PC-3 (cell line): ENCODE measurements at regions not wholly inside any gene's neighbourhood (a gene's known extent, or its start where the extent isn't known, plus 50 kb on each side); places are given as distances from the start of the nearest gene placed in this dataset.
A peak's percentile ranks its signal among the peaks of the same experiment; 100 is the strongest.

Source experiments
- ATAC-seq: fragments of 200-7000 bp; cut with Tn5 transposase; 2 replicates; pipeline ENCODE4 v1.9.1; 2020; ENCODE audit warnings: mild to moderate bottlenecking, moderate library complexity
- BruUV-seq: library from RNA; stranded (reverse); fragments of 400-500 nt; replicated peaks from 2 replicates; lab custom pipeline; 2021; lab: Mats Ljungman, UMichigan
- CTCF ChIA-PET: fragments of 300-600 bp; sonication (Branson Sonifier 250); formaldehyde crosslinking; loops from one replicate; lab custom pipeline; 2022; ENCODE audit warnings: antibody characterized with exemption; lab: Charles Lee
- POLR2A ChIA-PET: fragments of 300-600 bp; sonication (Branson Sonifier 250); formaldehyde crosslinking; loops from one replicate; lab custom pipeline; 2022; ENCODE audit warnings: antibody characterized with exemption; ENCODE audit not compliant: unreplicated experiment; lab: Charles Lee
- DNase-seq: peaks from one replicate; pipeline ENCODE4 v3.0.0-alpha.2; 2015
- H2AFZ ChIP-seq: fragments of 300-600 bp; sonication (generic); 2 replicates; pipeline ENCODE4 v1.6.0; 2016; ENCODE audit warnings: antibody characterized with exemption, low read length
- H3F3A ChIP-seq: fragments of 300-600 bp; sonication (generic); one replicate; pipeline ENCODE4 v1.6.0; 2017; ENCODE audit warnings: antibody characterized with exemption, low read length, control low read depth, mild to moderate bottlenecking; ENCODE audit not compliant: unreplicated experiment
- H3K27ac ChIP-seq: fragments of 300-600 bp; sonication (generic); 2 replicates; pipeline ENCODE4 v1.5.1; 2016; ENCODE audit warnings: mild to moderate bottlenecking, low read length
- H3K27me3 ChIP-seq: fragments of 300-600 bp; sonication (generic); 2 replicates; pipeline ENCODE4 v1.6.1; 2016; ENCODE audit warnings: low read length, mixed read lengths
- H3K36me3 ChIP-seq: fragments of 300-600 bp; sonication (generic); 2 replicates; pipeline ENCODE4 v1.6.1; 2016; ENCODE audit warnings: low read depth, mixed run types, low read length, mixed read lengths
- H3K4me1 ChIP-seq: fragments of 300-600 bp; sonication (generic); 2 replicates; pipeline ENCODE4 v1.5.1; 2016; ENCODE audit warnings: low read length; ENCODE audit not compliant: insufficient read depth
- H3K4me2 ChIP-seq: fragments of 300-600 bp; sonication (generic); 2 replicates; pipeline ENCODE4 v1.6.0; 2016; ENCODE audit warnings: low read length
- H3K4me3 ChIP-seq: fragments of 300-600 bp; sonication (generic); 2 replicates; pipeline ENCODE4 v1.5.1; 2016; ENCODE audit warnings: mild to moderate bottlenecking, low read length, mixed read lengths
- H3K79me2 ChIP-seq: fragments of 300-600 bp; sonication (generic); 2 replicates; pipeline ENCODE4 v1.6.1; 2017; ENCODE audit warnings: low read length, mixed read lengths
- H3K9ac ChIP-seq: fragments of 300-600 bp; sonication (generic); 2 replicates; pipeline ENCODE4 v1.6.0; 2016; ENCODE audit warnings: mild to moderate bottlenecking, low read length
- H3K9me2 ChIP-seq: fragments of 300-600 bp; sonication (generic); replicated peaks from 2 replicates; pipeline ENCODE4 v1.6.1; 2016; ENCODE audit warnings: mixed run types, low read length, mixed read lengths
- H3K9me3 ChIP-seq: fragments of 300-600 bp; sonication (generic); 2 replicates; pipeline ENCODE4 v1.6.1; 2016; ENCODE audit warnings: low read length, mixed read lengths
- H4K20me1 ChIP-seq: fragments of 300-600 bp; sonication (generic); 2 replicates; pipeline ENCODE4 v1.6.1; 2016; ENCODE audit warnings: low read length, mixed read lengths
- EZH2 ChIP-seq: fragments of 300-600 bp; sonication (generic); IDR thresholded peaks from one replicate; pipeline ENCODE4 v1.6.1; 2017; ENCODE audit warnings: antibody characterized with exemption, mild to moderate bottlenecking, low read length; ENCODE audit not compliant: unreplicated experiment
- EZH2phosphoT487 ChIP-seq: fragments of 300-600 bp; sonication (generic); IDR thresholded peaks from 2 replicates; pipeline ENCODE4 v1.6.1; 2018; ENCODE audit warnings: mild to moderate bottlenecking, antibody characterized with exemption, low read length, borderline replicate concordance
- intact Hi-C: fragments of 100-400 bp; cut with micrococcal nuclease; formaldehyde crosslinking; loops from 2 replicates; pipeline ENCODE4 v1.9.0; 2023
- TF ChIP-seq, protein P1 (sequence below): fragments of 300-600 bp; sonication (generic); conservative IDR thresholded peaks from 2 replicates; pipeline ENCODE4 v1.5.1; 2017; ENCODE audit warnings: antibody characterized with exemption, low read depth, mild to moderate bottlenecking, low read length

DNA sequence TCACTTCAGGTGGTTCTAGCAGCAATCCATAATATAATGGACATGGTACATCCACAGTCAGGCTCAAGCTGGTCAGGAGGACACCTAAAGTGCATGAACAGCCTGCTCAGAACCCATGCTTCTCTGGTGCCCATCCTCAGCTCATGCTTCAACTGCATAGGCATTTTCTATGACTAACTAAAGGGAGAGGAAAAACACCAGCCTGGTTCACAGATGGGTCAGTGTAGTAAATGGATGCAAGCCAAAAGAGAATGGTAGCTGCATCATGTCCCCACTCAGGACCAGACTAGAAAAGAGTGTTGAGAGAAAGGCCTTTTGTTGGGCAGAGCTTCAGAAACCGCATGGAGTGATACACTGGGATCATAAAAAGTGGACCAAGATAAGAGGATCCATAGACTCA is 556.6 kb downstream of the TLE1 start:
- POLR2A ChIA-PET, result no interaction called here
- no peak for ATAC-seq

DNA sequence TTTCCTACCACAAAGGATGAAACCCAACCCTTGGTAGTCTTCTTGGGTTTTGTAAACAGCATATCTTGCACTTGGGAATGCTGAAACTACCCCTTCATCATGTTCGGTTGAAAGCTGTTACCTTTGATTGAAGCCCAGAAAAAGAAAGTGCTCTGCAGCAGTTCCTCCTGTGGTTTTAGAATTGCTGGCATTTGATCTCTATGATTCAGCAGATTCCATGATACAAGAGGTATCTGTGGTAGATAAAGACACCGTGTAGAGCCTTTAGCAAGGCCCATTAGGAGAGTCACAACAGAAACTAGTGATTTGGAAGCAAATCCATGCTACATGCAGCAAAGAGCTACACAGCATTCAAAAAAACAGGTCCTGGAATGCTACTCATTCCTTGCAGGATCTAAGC is 557.0 kb downstream of the TLE1 start:
- CTCF ChIA-PET, result no interaction called here
- POLR2A ChIA-PET, result no interaction called here
- H3K36me3 ChIP-seq, result no peaks in the 10 kb centered on the region
- H3F3A ChIP-seq, result no peaks in the 10 kb centered on the region
- no peaks in the 10 kb centered on the region for H4K20me1 ChIP-seq
- no peaks in the 10 kb centered on the region for H3K79me2 ChIP-seq
- H3K4me1 ChIP-seq, result peaks cover 7% of the 10 kb centered on the region; the same call in 1 of the 2 replicates
- no peaks in the 10 kb centered on the region for H3K9me2 ChIP-seq
- ATAC-seq, result no peak
- DNase-seq, result peak; percentile 38
- H3K4me2 ChIP-seq, result no peak overlapping the region
- no peak overlapping the region for H3K9ac ChIP-seq
- H3K27me3 ChIP-seq, result no peaks in the 10 kb centered on the region
- TF ChIP-seq, protein P1, sequence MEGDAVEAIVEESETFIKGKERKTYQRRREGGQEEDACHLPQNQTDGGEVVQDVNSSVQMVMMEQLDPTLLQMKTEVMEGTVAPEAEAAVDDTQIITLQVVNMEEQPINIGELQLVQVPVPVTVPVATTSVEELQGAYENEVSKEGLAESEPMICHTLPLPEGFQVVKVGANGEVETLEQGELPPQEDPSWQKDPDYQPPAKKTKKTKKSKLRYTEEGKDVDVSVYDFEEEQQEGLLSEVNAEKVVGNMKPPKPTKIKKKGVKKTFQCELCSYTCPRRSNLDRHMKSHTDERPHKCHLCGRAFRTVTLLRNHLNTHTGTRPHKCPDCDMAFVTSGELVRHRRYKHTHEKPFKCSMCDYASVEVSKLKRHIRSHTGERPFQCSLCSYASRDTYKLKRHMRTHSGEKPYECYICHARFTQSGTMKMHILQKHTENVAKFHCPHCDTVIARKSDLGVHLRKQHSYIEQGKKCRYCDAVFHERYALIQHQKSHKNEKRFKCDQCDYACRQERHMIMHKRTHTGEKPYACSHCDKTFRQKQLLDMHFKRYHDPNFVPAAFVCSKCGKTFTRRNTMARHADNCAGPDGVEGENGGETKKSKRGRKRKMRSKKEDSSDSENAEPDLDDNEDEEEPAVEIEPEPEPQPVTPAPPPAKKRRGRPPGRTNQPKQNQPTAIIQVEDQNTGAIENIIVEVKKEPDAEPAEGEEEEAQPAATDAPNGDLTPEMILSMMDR, result no peak
- TF ChIP-seq EZH2 (no peak), EZH2phosphoT487 (no peak)
- no peak overlapping the region for H3K4me3 ChIP-seq
- H3K27ac ChIP-seq, result no peak overlapping the region
- BruUV-seq, result no TSS peak
- intact Hi-C loops, result no loop called here
- H3K9me3 ChIP-seq, result no peaks in the 10 kb centered on the region
- no peak overlapping the region for H2AFZ ChIP-seq

More for the DNA sequence above, 556.6 kb downstream of the TLE1 start:
- CTCF ChIA-PET, result no interaction called here
- Histone ChIP-seq H2AFZ (no peak overlapping the region), H3F3A (no peaks in the 10 kb centered on the region), H3K9me2 (no peaks in the 10 kb centered on the region), H3K79me2 (no peaks in the 10 kb centered on the region), H3K9me3 (no peaks in the 10 kb centered on the region), H3K36me3 (no peaks in the 10 kb centered on the region), H4K20me1 (no peaks in the 10 kb centered on the region), H3K4me3 (no peak overlapping the region), H3K27ac (no peak overlapping the region), H3K27me3 (no peaks in the 10 kb centered on the region), H3K4me1 (peaks cover 7% of the 10 kb centered on the region; the same call in 1 of the 2 replicates), H3K9ac (no peak overlapping the region), H3K4me2 (no peak overlapping the region)
- TF ChIP-seq EZH2phosphoT487 (no peak), EZH2 (no peak)
- TF ChIP-seq, protein P1, result no peak
- BruUV-seq, result no TSS peak
- intact Hi-C loops, result no loop called here
- no peak for DNase-seq

DNA sequence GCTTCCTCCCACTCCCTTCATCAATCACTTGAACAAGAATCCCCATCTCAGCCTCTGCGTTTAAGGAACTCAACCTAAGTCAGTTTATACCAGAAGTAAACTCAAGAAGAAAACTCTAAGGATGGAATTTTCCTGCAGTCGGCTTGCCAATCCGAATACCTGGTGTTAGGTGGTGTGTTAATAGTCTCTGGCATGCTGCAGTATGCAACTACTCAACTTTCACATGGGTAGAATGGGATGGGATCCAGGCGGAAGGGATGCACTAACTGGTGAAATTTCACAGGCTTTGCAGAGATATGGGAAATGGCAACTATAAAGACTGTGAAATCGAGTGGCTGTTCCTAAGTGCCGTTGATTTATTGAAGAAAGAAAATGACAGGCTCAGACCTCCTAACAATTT is 560.6 kb downstream of the TLE1 start:
- H3K79me2 ChIP-seq, result no peaks in the 10 kb centered on the region
- TF ChIP-seq, protein P1, result no peak
- TF ChIP-seq EZH2phosphoT487 (no peak), EZH2 (no peak)
- BruUV-seq, result no TSS peak
- ChIA-PET POLR2A (no interaction called here), CTCF (no interaction called here)
- H3K9me2 ChIP-seq, result no peaks in the 10 kb centered on the region
- DNase-seq, result no peak
- H3K27me3 ChIP-seq, result no peaks in the 10 kb centered on the region
- H3F3A ChIP-seq, result peaks cover 4% of the 10 kb centered on the region
- H3K4me2 ChIP-seq, result no peak overlapping the region
- H3K4me3 ChIP-seq, result no peak overlapping the region
- no peaks in the 10 kb centered on the region for H4K20me1 ChIP-seq
- intact Hi-C loops, result loop anchor here (5.0 to 10.0 kb wide), 4 partner anchors 286 to 559 kb away; partner anchors contain the start of gene TLE1
- no peaks in the 10 kb centered on the region for H3K36me3 ChIP-seq
- no peaks in the 10 kb centered on the region for H3K9me3 ChIP-seq
- H2AFZ ChIP-seq, result no peak overlapping the region
- ATAC-seq, result no peak
- no peak overlapping the region for H3K9ac ChIP-seq
- H3K4me1 ChIP-seq, result peaks cover 31% of the 10 kb centered on the region
- no peak overlapping the region for H3K27ac ChIP-seq
